ENCODE measurements at regions not wholly inside any gene's neighbourhood (a gene's known extent, or its start where the extent isn't known, plus 50 kb on each side); places are given as distances from the start of the nearest gene placed in this dataset.

GRCh38 chr4:147400721-147401120 is 80.2 kb upstream of the EDNRA start:
- H3K4me3 ChIP-seq (ENCODE audit: low read depth, low read length), result no peak overlapping the region
- no peak for DNase-seq (ENCODE audit: low read depth)
- TF ChIP-seq CTCF (IDR thresholded peaks at IDR 0.05; ENCODE audit: insufficient read depth, low read depth, low read length), result no peak

- H3K4me3 ChIP-seq (ENCODE audit: low read depth, low read length), result no peak overlapping the region
- no peak for TF ChIP-seq CTCF (IDR thresholded peaks at IDR 0.05; ENCODE audit: insufficient read depth, low read depth, low read length)
- DNase-seq (ENCODE audit: low read depth), result no peak
Measured at GRCh38 chr4:147401221-147401620, 79.7 kb upstream of the EDNRA start.

- peak; percentile 51 for TF ChIP-seq CTCF (IDR thresholded peaks at IDR 0.05; ENCODE audit: insufficient read depth, low read depth, low read length)
- H3K4me3 ChIP-seq (ENCODE audit: low read depth, low read length), result no peak overlapping the region
- peak; percentile 47 for DNase-seq (ENCODE audit: low read depth)
Measured at GRCh38 chr4:147407261-147408045, 73.4 kb upstream of the EDNRA start.

GRCh38 chr4:147408189-147408588 is 72.7 kb upstream of the EDNRA start:
- DNase-seq (ENCODE audit: low read depth), result no peak

GRCh38 chr4:147409350-147409749 is 71.5 kb upstream of the EDNRA start:
- no peak overlapping the region for H3K4me3 ChIP-seq (ENCODE audit: low read depth, low read length)
- TF ChIP-seq CTCF (IDR thresholded peaks at IDR 0.05; ENCODE audit: insufficient read depth, low read depth, low read length), result no peak

More at GRCh38 chr4:147408189-147408588, 72.7 kb upstream of the EDNRA start:
- no peak overlapping the region for H3K4me3 ChIP-seq (ENCODE audit: low read depth, low read length)
- no peak for TF ChIP-seq CTCF (IDR thresholded peaks at IDR 0.05; ENCODE audit: insufficient read depth, low read depth, low read length)

GRCh38 chr4:147418226-147418625 is 62.7 kb upstream of the EDNRA start:
- H3K4me3 ChIP-seq (ENCODE audit: low read depth, low read length), result no peak overlapping the region
- DNase-seq (ENCODE audit: low read depth), result no peak
- TF ChIP-seq CTCF (IDR thresholded peaks at IDR 0.05; ENCODE audit: insufficient read depth, low read depth, low read length), result no peak

More at GRCh38 chr4:147409350-147409749, 71.5 kb upstream of the EDNRA start:
- peak; percentile 39 for DNase-seq (ENCODE audit: low read depth)

GRCh38 chr4:147421456-147421855 is 59.4 kb upstream of the EDNRA start:
- no peak for TF ChIP-seq CTCF (IDR thresholded peaks at IDR 0.05; ENCODE audit: insufficient read depth, low read depth, low read length)
- DNase-seq (ENCODE audit: low read depth), result no peak
- no peak overlapping the region for H3K4me3 ChIP-seq (ENCODE audit: low read depth, low read length)
